HG02981 (cell line): ENCODE measurements at regions not wholly inside any gene's neighbourhood (a gene's known extent, or its start where the extent isn't known, plus 50 kb on each side); places are given as distances from the start of the nearest gene placed in this dataset.

ENCODE experiments used
- ATAC-seq: cut with Tn5 transposase; IDR thresholded peaks from one replicate; pipeline ENCODE4 v1.9.1; 2021; ENCODE audit warnings: mild to moderate bottlenecking, moderate library complexity; ENCODE audit not compliant: unreplicated experiment

GRCh38 chrX:78493180-78493579 is 165.8 kb upstream of the CYSLTR1 start:
- no peak for ATAC-seq

GRCh38 chrX:78476701-78477100 is 149.3 kb upstream of the CYSLTR1 start:
- no peak for ATAC-seq

GRCh38 chrX:78456909-78457308 is 129.5 kb upstream of the CYSLTR1 start:
- ATAC-seq, result no peak

- ATAC-seq, result no peak
These were observed 128.5 kb upstream of the CYSLTR1 start for GRCh38 chrX:78455901-78456300.

GRCh38 chrX:78452356-78452755 is 124.9 kb upstream of the CYSLTR1 start:
- ATAC-seq, result no peak

- no peak for ATAC-seq
These were observed 110.2 kb upstream of the CYSLTR1 start for GRCh38 chrX:78437621-78438020.

- no peak for ATAC-seq
These were observed 101.8 kb upstream of the CYSLTR1 start for GRCh38 chrX:78429172-78429571.

GRCh38 chrX:78388663-78389062 is 61.3 kb upstream of the CYSLTR1 start:
- ATAC-seq, result no peak

- no peak for ATAC-seq
These were observed 60.0 kb upstream of the CYSLTR1 start for GRCh38 chrX:78387364-78387763.

- no peak for ATAC-seq
These were observed 57.1 kb upstream of the CYSLTR1 start for GRCh38 chrX:78384486-78384885.

GRCh38 chrX:78383594-78383993 is 56.2 kb upstream of the CYSLTR1 start:
- no peak for ATAC-seq

- no peak for ATAC-seq
These were observed 51.2 kb upstream of the CYSLTR1 start for GRCh38 chrX:78378476-78379115.
